Islet of Langerhans (tissue), 1 donor: ENCODE measurements at regions not wholly inside any gene's neighbourhood (a gene's known extent, or its start where the extent isn't known, plus 50 kb on each side); places are given as distances from the start of the nearest gene placed in this dataset.

Experiments
- FAIRE-seq: peaks from one replicate; lab custom pipeline; 2011; peaks lifted over from hg19 to GRCh38; lab: Jason Lieb, UNC

GRCh38 chrX:117215683-117216082, 752.9 kb upstream of the CT83 start:
- FAIRE-seq = no peak

DNA sequence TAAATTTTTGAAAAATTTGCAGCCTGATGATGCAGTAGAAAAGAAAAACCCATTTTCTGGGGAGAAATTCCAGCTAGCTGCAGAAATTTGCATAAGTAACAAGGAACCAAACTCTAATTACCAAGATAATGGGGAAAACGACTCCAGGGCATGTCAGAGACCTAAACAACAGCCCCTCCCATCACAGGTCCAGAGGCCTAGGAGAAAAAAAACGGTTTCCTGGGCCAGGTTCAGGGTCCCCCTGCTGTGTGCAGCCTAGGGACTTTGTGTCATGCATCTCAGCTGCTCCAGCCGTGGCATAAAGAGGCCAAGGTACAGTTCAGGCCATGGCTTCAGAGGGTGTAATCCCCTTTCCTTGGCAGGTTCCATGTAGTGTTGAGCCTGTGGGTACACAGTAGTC, 733.7 kb upstream of the CT83 start:
- no peak for FAIRE-seq

DNA sequence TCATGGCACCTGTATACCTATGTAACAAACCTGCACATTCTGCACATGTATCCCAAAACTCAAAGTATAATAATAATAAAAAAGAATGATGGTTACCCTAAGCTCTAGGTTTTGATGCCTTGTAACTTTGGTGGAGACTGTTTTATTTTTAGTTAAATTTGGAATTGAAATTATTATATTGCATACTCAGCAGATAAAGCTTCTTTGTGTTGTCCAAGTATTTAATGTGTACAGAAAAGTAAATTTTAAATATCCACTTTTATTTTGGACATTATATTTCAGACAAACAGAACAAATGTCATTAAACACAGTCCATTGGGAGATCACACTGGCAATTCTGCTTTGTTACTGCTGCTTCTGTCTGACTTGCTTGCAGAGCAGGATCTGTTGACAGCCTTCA, 684.5 kb upstream of the CT83 start:
- no peak for FAIRE-seq

DNA sequence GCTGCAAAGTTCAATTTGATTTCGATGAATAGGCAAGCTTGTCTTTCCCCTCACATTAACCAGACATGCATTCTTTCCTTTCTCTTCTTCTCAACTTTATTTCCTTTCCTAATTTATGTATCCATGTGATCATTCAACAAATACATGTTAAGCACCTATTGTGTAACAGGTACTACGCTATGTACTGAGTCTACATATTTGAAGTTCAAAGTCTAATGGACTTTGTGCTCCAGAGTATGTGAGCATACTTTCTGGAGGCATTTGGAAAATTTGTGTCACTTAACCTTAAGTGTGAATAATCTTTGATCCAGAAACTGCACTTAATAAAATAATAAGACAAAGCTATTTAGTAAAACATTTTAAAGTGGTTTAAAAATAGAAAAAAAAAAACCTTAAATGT, 675.3 kb upstream of the CT83 start:
- FAIRE-seq = no peak

DNA sequence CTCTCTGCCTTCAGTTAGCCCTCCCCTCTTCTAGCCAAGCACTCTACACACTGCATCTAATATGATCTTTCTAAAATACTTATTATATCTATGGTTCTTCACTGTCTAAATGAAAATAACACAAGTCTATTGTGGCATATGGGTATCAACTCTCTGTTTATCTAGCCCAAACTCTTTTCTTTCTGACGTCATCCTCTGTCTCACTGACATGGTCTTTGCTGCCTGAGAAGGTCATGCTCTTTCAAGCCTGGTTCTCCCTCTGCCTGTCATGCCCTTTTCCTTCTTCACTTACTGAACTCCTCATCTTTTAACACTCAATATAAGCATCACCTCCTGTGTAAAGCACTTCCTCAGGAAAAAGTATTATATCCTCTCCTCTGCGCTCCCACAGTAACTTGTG, 672.2 kb upstream of the CT83 start:
- no peak for FAIRE-seq

DNA sequence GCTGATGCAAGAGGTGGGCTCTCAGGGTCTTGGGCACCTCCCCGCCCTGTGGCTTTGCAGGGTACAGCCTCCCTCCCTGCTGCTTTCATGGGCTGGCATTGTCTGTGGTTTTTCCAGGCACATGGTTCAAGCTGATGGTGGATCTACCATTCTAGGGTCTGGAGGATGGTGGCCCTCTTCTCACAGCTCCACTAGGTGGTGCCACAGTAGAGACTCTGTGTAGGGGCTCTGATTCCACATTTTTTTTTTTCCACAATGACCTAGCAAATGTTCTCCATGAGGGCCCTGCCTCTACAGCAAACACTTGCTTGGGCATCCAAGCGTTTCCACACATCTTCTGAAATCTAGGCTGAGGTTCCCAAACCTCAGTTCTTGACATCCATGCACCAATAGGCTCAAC, 657.9 kb upstream of the CT83 start:
- FAIRE-seq = no peak

DNA sequence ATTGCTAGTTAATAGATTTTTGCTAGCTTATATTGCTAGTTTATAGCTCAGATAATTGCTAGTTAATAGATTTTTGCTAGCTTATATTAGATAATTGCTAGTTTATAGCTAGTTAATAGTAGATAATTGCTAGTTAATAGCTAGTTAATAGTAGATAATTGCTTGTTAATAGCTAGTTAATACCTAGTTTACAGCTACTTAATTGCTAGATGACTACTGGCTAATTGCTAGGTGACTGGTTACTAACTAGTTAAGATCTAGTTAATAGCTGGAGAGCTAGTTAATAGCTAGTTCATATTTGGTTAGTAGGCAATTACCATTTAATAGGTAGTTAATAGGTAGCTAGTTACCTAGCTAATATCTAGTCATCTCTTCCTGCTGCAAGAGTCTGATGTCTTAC, 633.8 kb upstream of the CT83 start:
- no peak for FAIRE-seq

GRCh38 chrX:117095393-117095792, 632.6 kb upstream of the CT83 start:
- no peak for FAIRE-seq

DNA sequence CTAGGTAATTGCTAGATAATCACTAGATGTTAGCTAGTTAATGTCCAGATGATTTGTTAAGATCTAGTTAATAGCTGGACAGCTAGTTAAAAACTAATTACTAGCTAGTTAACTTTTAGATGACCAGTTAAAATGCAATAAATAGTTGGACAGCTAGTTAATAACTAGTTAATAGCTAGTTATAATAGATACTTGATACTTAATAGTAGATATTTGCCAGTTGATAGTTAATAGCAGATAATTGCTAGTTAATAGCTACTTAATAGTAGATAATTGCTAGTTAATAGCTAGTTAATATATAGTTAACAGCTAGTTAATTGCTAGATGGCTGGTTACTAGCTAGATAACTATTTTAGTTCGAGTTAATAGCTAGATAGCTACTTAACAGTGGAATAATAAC, 631.4 kb upstream of the CT83 start:
- peak; percentile 74 for FAIRE-seq

- peak; percentile 51 for FAIRE-seq
Measured at GRCh38 chrX:117093319-117093718, 630.5 kb upstream of the CT83 start.

- FAIRE-seq = no peak
Measured at GRCh38 chrX:117092641-117093040, 629.9 kb upstream of the CT83 start.

DNA sequence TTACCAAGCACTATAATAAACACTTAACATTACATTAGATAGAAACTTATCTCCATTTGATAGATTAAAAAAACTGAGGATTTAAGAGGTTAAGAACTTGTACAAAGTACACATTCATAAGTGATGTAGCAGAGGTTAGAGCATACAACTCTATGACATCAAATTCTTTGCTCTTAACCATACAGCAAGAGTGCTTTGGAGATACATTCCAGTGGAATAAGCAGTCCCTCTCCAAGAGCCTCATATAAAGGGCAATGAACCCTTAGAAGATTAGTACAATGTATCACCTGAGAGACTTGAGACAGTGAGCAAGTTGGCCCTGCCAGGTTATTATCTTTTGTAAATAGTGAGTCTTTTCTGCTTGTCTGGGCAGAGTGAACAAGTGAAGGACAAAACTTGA, 600.4 kb upstream of the CT83 start:
- no peak for FAIRE-seq

GRCh38 chrX:117059848-117060247, 597.1 kb upstream of the CT83 start:
- FAIRE-seq = no peak

GRCh38 chrX:117053260-117053659, 590.5 kb upstream of the CT83 start:
- no peak for FAIRE-seq

GRCh38 chrX:117038918-117039440, 576.2 kb upstream of the CT83 start:
- FAIRE-seq = no peak

DNA sequence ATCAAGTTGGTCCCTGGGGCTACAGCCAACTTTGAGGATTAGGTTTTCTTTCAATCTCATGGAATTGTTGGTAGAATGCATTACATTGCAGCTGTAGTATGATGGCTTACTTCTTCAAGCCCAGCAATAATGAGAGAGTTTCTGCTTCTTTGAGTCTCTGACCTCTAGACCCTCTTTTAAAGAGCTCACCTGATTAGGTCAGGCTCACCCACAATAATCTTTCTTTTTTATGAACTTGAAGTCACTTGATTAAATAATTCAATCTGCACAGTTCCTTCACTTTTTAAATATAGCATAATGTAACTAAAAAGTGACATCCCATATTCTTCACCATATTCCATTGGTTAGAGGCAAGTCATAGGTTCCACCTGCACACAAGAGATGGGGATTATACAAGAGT, 547.5 kb upstream of the CT83 start:
- FAIRE-seq = no peak

DNA sequence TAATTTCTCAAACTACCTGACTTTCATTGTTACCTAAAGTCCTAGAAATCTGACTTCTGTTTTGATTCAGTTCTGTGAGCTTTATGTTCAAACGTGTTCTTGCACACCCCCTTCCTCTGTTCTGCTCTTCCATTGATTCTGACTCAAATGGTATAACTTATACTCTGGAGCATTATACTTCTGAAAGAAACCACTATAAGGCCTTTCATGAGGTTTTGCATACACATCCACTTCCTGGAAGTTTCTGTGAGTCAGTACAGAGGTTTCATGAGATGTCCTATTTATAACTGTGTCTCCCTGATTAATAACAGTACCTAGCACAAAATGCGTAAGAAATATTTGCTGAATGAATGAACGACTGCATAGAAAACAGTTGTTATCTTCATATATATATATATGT, 540.2 kb upstream of the CT83 start:
- FAIRE-seq = no peak

DNA sequence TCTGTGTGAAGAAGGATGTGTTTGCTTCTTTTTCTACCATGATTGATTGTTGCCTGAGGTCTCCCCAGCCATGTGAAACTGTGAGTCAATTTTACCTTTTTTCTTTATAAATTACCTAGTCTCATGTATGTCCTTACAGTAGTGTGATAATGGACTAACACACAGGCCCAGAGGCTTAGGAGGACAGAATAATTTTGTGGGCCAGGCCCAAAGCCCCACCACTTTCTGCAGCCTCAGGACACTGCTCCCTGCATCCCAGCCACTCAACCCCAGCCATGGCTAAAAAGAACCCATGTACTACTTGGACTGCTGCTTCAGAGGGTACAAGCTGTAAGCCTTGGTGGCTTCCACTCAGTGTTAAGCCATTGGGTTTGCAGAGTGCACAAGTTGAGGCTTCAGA, 512.7 kb upstream of the CT83 start:
- no peak for FAIRE-seq

DNA sequence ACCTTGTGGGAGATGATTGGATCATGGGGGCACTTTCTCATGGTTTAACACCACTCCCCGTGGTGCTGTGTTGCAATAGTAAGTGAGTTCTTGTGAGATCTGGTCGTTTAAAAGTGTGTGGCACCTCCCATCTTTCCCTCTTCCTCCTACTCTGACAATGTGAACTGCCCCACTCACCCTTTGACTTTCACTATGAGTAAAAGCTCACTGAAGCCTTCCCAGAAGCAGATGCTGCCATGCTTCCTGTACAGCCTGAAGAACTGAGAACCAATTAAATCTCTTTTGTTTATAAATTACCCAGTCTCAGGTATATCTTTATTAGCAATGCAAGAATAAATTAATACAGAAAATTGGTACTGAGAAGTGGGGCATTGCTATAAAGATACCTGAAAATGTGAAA, 509.6 kb upstream of the CT83 start:
- FAIRE-seq = no peak

DNA sequence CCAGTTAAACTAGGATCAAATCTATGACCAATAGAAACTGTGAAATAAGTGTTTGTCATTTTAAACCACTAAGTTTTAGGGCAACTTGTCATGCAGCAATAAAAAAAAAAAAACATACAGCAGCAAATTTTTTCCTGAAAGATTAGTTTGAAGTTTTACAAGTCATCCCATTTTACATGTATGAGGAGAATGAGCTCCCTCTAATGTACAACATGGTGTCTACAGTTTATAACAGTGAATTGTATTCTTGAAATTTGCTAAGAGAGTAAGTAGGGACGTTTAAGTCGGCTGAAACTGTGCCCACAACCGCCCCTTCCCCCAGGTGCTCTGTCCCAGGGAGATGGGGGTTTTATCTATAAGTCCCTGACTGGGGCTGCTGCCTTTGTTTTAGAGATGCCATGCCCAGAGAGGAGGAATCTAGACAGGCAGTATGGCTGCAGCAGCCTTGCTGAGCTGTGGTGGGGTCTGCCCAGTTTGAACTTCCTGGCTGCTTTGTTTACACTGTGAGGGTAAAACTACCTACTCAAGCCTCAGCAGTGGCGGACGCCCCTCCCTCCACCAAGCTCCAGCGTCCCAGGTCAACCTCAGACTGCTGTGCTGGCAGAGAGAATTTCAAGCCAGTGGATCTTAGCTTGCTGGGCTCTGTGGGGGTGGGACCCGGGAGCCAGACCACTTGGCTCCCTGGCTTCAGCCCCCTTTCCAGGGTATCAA, 499.3 kb upstream of the CT83 start:
- no peak for FAIRE-seq

GRCh38 chrX:116930311-116930710, 467.5 kb upstream of the CT83 start:
- FAIRE-seq = no peak

- no peak for FAIRE-seq
Measured at GRCh38 chrX:116897526-116897925, 434.8 kb upstream of the CT83 start.

DNA sequence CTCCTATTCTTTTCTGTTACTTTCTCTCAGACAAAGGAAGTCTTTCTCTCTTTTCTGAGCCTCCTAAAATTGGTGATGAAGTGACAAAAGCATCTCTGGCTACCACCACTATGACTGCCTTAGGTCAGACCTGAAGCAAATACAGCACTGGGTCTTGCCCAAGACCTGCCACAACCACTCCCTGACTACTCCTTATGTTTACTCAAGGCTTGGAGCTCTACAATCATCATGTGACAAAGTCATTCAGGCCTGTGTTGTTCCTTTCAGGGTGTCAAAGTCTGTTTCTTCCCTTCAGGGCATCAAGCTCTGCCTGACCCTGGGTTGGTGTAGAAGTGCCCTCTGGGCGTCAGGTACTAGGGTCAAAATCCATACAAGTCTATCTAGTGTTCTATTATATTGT, 419.2 kb upstream of the CT83 start:
- FAIRE-seq = no peak

DNA sequence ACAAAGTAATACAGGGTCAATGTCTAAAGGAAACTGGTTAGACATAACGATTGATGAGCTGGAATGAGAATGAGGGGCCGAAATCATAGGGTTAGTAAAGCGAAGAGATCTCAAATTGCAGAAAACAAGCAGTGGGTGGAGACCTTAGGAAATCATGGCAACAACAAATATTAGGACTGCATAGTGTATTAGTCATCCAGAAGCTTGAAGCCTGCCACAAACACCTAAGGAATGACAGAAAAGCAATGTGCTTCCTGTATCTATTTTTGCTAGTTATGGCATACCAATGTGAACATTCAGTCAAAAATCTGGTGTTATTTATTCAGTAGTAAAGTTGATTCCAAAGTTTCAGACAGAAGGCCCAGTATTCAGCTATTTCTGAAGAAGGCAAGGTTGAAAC, 410.9 kb upstream of the CT83 start:
- no peak for FAIRE-seq

DNA sequence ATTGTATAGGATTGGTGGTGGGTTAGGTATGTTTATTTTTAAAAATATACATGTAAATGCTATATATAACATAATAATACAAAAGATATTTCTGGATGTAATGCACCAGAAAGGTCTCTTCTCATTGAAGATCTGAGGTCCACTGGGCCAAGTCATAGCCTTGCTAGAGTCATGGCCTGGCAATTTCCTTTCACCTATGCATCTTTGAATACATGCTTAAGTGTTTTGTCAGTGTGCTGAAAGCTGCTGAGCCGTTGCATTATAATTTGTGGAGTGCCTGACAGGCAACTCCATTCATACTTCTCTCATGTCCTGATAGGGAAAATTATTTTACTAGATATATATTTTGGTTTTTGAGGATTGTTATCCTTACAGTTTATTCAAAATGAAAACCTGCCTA, 410.2 kb upstream of the CT83 start:
- FAIRE-seq = no peak
